BE2C (cell line): ENCODE measurements at regions not wholly inside any gene's neighbourhood (a gene's known extent, or its start where the extent isn't known, plus 50 kb on each side); places are given as distances from the start of the nearest gene placed in this dataset.

Experiments
- DNase-seq: peaks from one replicate; pipeline ENCODE4 v3.0.0-alpha.2; 2020
- H3K27me3 ChIP-seq: fragments of 250-450 bp; sonication (Bioruptor Pico); 2 replicates; pipeline ENCODE4 v1.5.1; 2020; ENCODE audit warnings: mild to moderate bottlenecking
- H3K36me3 ChIP-seq: fragments of 250-450 bp; sonication (Bioruptor Pico); 2 replicates; pipeline ENCODE4 v1.5.1; 2020; ENCODE audit warnings: mild to moderate bottlenecking
- H3K4me1 ChIP-seq: fragments of 250-450 bp; sonication (Bioruptor Pico); 2 replicates; pipeline ENCODE4 v1.5.1; 2020
- H3K4me3 ChIP-seq: 2 replicates; pipeline ENCODE4 v1.5.1; 2011; ENCODE audit warnings: low read depth, low read length
- H3K9me3 ChIP-seq: fragments of 250-450 bp; sonication (Bioruptor Pico); 2 replicates; pipeline ENCODE4 v1.5.1; 2020
- CTCF ChIP-seq: IDR thresholded peaks from 2 replicates; pipeline ENCODE4 v1.5.1; 2012; ENCODE audit warnings: mild to moderate bottlenecking, low read depth, low read length

GRCh38 chr11:8785457-8785856 lies 102.9 kb downstream of the RPL27A start:
- Histone ChIP-seq H3K36me3 (no peaks in the 10 kb centered on the region), H3K27me3 (no peaks in the 10 kb centered on the region), H3K9me3 (no peaks in the 10 kb centered on the region), H3K4me1 (0 out of 2 replicates have a peak, but pooled peaks cover 3% of the 10 kb centered on the region), H3K4me3 (no peak overlapping the region; the same call in 1 of the 2 replicates)
- TF ChIP-seq CTCF, result no peak
- DNase-seq, result no peak

- H3K36me3 ChIP-seq, result no peaks in the 10 kb centered on the region
- TF ChIP-seq CTCF, result no peak
- no peaks in the 10 kb centered on the region for H3K9me3 ChIP-seq
Measured at GRCh38 chr11:8785998-8786397, 103.4 kb downstream of the RPL27A start.

GRCh38 chr11:8786933-8787332 lies 104.3 kb downstream of the RPL27A start:
- Histone ChIP-seq H3K4me3 (no peak overlapping the region), H3K27me3 (no peaks in the 10 kb centered on the region), H3K9me3 (no peaks in the 10 kb centered on the region), H3K36me3 (no peaks in the 10 kb centered on the region), H3K4me1 (0 out of 2 replicates have a peak, but pooled peaks cover 3% of the 10 kb centered on the region)
- no peak for TF ChIP-seq CTCF
- no peak for DNase-seq

More at GRCh38 chr11:8785998-8786397, 103.4 kb downstream of the RPL27A start:
- H3K4me1 ChIP-seq, result 0 out of 2 replicates have a peak, but pooled peaks cover 3% of the 10 kb centered on the region
- no peak for DNase-seq
- no peaks in the 10 kb centered on the region for H3K27me3 ChIP-seq
- H3K4me3 ChIP-seq, result no peak overlapping the region

- no peak overlapping the region for H3K4me3 ChIP-seq
- H3K27me3 ChIP-seq, result no peaks in the 10 kb centered on the region
- DNase-seq, result no peak
- H3K4me1 ChIP-seq, result 0 out of 2 replicates have a peak, but pooled peaks cover 3% of the 10 kb centered on the region
- no peak for TF ChIP-seq CTCF
- H3K9me3 ChIP-seq, result no peaks in the 10 kb centered on the region
- H3K36me3 ChIP-seq, result no peaks in the 10 kb centered on the region
Measured at GRCh38 chr11:8787372-8787771, 104.8 kb downstream of the RPL27A start.

- Histone ChIP-seq H3K36me3 (no peaks in the 10 kb centered on the region), H3K4me1 (0 out of 2 replicates have a peak, but pooled peaks cover 3% of the 10 kb centered on the region), H3K9me3 (no peaks in the 10 kb centered on the region), H3K27me3 (no peaks in the 10 kb centered on the region), H3K4me3 (no peak overlapping the region)
- DNase-seq, result no peak
- TF ChIP-seq CTCF, result no peak
Measured at GRCh38 chr11:8788616-8789015, 106.0 kb downstream of the RPL27A start.

- Histone ChIP-seq H3K27me3 (no peaks in the 10 kb centered on the region), H3K36me3 (no peaks in the 10 kb centered on the region), H3K4me1 (0 out of 2 replicates have a peak, but pooled peaks cover 3% of the 10 kb centered on the region), H3K9me3 (no peaks in the 10 kb centered on the region), H3K4me3 (no peak overlapping the region)
- DNase-seq, result no peak
- TF ChIP-seq CTCF, result no peak
Measured at GRCh38 chr11:8789864-8790263, 107.3 kb downstream of the RPL27A start.
